Middle frontal gyrus (tissue), 1 donor: ENCODE measurements at regions not wholly inside any gene's neighbourhood (a gene's known extent, or its start where the extent isn't known, plus 50 kb on each side); places are given as distances from the start of the nearest gene placed in this dataset.
"Not testable (repeated sequence)": the region's sequence is repeated elsewhere in the genome, so short reads cannot be mapped to it uniquely, and the experiment has no call there.

Experiments
- DNase-seq: peaks from one replicate; pipeline ENCODE4 v3.0.0-alpha.2; 2015; ENCODE audit warnings: low spot score; ENCODE audit errors: extremely low spot score

- DNase-seq: no peak
Observed at GRCh38 chr7:50856231-50856630, 73.5 kb upstream of the GRB10 start.

DNA sequence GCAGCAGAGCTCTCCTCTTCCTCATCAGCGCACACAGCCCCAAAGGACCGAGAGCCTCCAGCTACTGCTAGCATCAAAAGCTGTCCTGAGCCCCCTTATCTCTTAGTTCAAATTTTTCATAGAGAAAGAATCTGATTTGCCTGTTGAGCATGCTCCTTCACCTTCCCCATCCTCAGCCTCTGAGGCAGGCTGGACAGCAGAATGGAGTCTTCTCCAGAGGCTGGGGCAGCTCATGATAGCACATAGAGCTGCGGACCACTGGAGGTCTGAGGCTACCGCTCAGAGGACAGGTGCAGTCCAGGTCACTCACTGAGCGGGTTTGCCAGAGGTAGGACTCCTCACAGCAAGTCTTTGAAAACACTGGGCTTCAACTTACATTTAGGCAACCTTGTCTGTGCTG is 72.8 kb upstream of the GRB10 start:
- no peak for DNase-seq

DNA sequence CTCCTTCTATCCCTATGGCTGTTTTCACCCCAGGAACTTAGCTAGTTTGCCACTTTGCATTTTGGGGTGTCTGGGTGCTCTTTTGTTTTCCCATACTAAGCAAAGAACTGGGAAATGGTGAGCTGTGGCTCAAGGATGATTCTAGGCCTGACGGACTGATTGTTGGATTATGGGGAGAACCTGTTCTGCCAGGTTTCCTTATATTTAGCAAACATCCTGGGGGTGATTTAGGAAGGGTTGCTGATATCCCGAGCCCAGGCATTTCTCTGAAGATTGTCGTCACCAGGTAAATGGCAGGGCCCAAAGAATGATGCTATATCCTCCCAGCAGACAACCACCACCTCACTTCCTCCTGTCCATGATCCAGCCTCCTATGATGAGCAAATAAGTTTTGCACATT is 72.1 kb upstream of the GRB10 start:
- no peak for DNase-seq

DNA sequence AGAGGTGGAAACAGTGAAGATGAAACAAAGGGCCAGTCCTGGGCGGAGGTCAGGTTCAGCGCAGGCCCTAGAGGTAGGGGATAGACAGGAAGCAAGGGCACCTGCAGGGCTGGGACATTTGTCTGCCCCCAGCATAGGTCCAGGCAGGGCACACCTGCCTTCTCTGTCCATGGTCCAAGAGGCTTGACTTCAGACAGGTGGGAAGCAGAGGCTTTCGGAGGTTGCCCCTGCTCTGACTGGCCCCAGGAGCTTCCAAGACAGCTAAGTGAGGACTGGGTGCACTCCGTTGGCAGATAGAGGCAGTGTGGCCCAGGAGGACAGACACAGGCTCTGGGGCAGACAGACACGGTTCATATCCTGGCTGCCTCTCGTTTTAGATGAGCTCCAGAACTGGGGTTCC is 71.6 kb upstream of the GRB10 start:
- no peak for DNase-seq

DNA sequence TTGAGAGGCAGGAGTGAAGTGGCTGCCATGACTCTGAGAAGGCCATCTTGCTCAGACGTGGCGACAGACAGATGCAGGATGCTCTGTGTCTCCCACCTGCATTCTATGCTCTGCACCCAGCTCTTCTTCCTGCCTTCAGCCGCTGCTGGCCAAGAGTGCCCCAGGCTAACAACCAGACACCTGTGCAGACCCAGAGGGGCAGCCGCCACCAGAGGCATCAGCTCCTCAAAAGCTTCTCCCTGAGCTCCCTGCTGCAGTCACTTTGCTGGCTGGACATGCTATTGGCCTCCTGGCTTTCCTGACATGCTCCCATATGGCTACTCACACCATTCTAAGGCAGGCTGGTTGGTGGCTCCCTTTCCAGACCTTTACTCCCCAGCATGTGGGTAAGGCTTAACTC is 70.6 kb upstream of the GRB10 start:
- no peak for DNase-seq

DNA sequence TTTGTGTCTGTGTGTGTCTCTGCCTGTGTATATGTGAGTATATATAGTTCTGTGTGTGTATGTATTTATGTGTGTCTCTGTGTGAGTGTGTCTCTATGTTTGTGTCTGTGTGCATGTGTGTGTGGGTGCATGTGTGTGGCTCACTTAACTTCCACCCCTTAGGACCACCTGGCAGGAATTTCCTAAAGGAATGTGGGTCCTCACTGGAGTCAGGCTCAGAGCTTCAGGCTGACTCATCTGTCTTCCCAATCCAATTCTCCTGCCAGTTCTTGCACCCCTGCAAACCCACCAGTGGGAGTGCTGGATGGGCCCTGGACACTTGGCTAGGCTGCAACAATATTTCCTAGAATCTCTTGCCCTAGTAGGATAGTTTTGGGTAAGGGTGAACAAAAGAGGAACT is 70.2 kb upstream of the GRB10 start:
- DNase-seq: no peak

GRCh38 chr7:50851891-50852290 is 69.2 kb upstream of the GRB10 start:
- no peak for DNase-seq

DNA sequence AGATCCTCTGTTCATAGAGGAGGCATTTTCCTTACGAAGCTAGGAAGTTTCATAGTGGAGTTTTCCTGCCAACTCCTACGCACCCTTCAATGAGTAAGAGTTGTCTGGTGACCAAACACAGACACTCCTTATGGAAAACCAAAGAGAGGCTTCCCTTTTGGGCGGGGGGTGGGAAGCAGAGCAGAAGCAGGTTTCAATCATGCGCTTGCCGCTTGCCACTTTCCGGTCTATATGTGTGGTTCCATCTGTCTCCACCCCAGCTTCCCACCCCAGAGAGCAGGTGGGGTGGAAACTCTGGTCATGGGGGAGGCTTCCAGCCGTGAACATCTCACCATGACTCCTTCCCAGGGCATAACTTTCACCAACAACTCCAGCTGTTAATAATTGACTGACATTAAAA is 68.8 kb upstream of the GRB10 start:
- DNase-seq: peak; percentile 52

DNA sequence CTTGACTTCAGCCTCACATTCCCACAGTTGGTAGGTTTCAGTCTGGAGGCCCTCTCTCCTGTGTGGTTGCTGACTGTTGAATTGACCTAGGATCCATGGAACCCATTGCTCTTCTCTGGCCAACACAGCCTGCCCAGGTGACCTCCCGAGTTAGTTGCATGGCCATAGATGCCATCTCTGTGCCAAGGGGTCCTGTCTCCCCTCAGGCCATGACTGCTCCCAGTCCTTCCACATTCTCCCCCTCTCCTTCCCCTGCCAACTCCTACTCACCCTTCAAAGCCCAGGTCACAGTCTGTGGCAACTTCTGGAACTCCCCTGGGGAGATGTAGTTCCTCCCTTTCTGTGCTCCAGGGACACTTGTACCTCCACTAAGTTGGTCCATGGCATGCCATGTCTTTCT is 67.3 kb upstream of the GRB10 start:
- no peak for DNase-seq

DNA sequence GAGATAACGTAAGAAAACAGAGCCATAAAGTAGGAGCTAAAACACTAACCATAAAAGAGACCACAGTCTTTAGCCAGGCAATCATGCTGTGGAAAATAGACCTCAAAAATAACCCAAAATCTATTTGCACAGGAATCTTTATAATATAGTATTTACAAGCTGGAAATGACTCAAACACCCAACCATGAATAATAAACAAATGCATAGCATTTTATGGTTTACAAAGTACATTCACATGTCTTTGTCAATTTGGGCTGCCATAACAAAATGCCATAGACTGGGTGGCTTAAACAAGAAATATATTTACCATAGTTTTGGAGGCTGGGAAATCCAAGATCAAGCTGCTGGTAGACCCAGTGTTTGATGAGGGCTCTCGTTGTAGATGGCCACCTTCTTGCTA is 65.5 kb upstream of the GRB10 start:
- DNase-seq: no peak

- DNase-seq: not testable (repeated sequence)
Observed at GRCh38 chr7:50844861-50845260, 62.2 kb upstream of the GRB10 start.

DNA sequence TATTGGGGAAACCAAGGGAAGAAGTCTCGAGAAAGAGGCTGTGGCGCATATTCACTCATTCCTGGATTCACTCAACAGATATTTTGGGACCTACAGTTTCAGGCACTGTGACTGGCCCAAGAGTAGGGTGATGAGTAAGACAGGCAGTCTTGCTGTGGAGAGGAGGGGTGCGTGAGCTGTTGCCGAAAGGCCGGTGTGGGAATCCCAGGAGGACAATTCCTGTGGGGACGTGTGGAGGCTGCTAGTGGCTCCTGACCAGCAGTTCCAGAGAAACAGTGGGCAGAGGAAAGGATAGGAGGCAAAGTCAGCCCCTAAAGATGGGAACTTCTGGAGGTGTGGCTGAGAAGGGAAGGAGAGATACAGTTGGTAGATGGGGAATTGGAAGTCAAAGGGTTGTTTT is 59.3 kb upstream of the GRB10 start:
- no peak for DNase-seq

GRCh38 chr7:50838675-50839377 is 56.1 kb upstream of the GRB10 start:
- DNase-seq: no peak

DNA sequence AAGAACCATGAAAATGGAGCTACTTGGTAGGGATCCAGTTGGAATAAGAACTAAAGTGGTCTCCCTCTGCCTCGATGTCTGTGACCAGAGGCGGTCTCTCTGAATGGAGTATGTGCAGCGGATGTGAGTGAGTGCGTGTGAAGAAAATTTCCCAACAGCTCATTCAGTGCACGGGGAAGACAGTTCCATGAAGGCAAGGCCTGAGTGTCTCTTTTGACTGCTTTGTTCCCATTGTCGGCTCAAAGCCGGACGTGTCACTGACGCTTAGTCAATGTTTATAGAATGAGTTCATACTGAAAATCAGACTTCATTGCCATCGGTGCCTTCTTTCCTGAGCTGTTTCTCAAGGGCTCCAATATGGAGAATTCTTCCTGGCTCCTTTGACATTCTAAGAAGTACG is 55.3 kb upstream of the GRB10 start:
- DNase-seq: no peak

DNA sequence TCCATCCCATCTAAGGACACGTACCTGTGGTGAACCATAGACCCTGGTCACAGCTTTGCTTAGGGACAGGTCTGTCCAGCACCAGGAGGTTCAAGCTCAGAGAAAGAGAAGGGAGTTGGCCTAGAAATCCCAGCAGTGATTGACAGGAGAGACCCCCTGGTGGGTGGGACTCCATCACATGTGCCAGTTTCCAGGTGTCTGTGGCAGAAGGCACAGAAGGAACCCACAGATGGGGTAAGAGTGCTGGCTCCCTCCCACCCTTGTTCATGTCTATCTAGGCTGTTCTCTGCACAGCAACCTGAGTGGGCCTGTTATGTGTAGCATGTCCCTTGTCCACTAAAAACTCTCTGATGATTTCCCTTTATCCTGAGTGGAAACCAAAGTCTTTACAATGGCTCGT is 54.0 kb upstream of the GRB10 start:
- no peak for DNase-seq

GRCh38 chr7:50835156-50835555 is 52.5 kb upstream of the GRB10 start:
- DNase-seq: no peak

- DNase-seq: no peak
Observed at GRCh38 chr7:50834679-50835078, 52.0 kb upstream of the GRB10 start.

GRCh38 chr7:50834031-50834535 is 51.4 kb upstream of the GRB10 start:
- DNase-seq: no peak

GRCh38 chr7:50832744-50833143 is 50.0 kb upstream of the GRB10 start:
- DNase-seq: no peak
